K562 (cell line): ENCODE measurements at regions not wholly inside any gene's neighbourhood (a gene's known extent, or its start where the extent isn't known, plus 50 kb on each side); places are given as distances from the start of the nearest gene placed in this dataset.

Experiments
- ATAC-seq: fragments of 200-7000 bp; cut with Tn5 transposase; 3 replicates; pipeline ENCODE4 v1.9.1; 2020; ENCODE audit warnings: moderate library complexity
- BruUV-seq: library from RNA; stranded (reverse); fragments of 400-500 nt; replicated peaks from 2 replicates; lab custom pipeline; 2021; lab: Mats Ljungman, UMichigan
- CTCF ChIA-PET: fragments of 300-600 bp; formaldehyde crosslinking; extraction: SDS; loops from one replicate; lab custom pipeline; 2021; ENCODE audit warnings: low intra/inter-chr PET ratio; lab: Yijun Ruan, JAX
- POLR2A ChIA-PET: fragments of 300-600, 350-650 bp; sonication (Branson Sonifier 250); formaldehyde crosslinking; extraction: SDS; loops from one replicate; lab custom pipeline; 2021; ENCODE audit warnings: antibody characterized with exemption, inconsistent platforms; lab: Yijun Ruan, JAX
- DNase-seq, 4 experiments: peaks; one replicate each; pipeline versions ENCODE4 v3.0.0 to v3.0.0-alpha.2; 2011 to 2018; ENCODE audit warnings: low spot score in 3 of 4, mixed read lengths in 3 of 4; ENCODE audit errors: extremely low read depth in 1 of 4
- FAIRE-seq: peaks from 2 replicates; lab custom pipeline; 2011; peaks lifted over from hg19 to GRCh38; lab: Jason Lieb, UNC
- H2AFZ ChIP-seq: 2 replicates; pipeline ENCODE4 v1.6.0; 2011; ENCODE audit warnings: low read depth, low read length, control low read depth, inconsistent platforms
- H3K27ac ChIP-seq: fragments of 200-600 bp; 3 replicates; pipeline ENCODE4 v1.8.0; 2011; ENCODE audit warnings: low read depth, mild to moderate bottlenecking, control low read depth, inconsistent platforms, low read length, moderate library complexity, mixed read lengths; ENCODE audit errors: extremely low read depth
- H3K27me3 ChIP-seq, 2 experiments: fragments of 300-600 bp in 1 of 2; 2 replicates in 1 of 2; 3 replicates in 1 of 2; pipeline versions ENCODE4 v1.6.0 to v1.8.0; 2011; ENCODE audit warnings: inconsistent platforms in 2 of 2, low read length in 2 of 2, mild to moderate bottlenecking in 1 of 2, mixed read lengths in 1 of 2, moderate library complexity in 1 of 2; ENCODE audit not compliant: control insufficient read depth in 2 of 2, insufficient read depth in 2 of 2
- H3K36me3 ChIP-seq: fragments of 300-600 bp; 3 replicates; pipeline ENCODE4 v1.8.0; 2011; ENCODE audit warnings: mild to moderate bottlenecking, low read length, inconsistent platforms; ENCODE audit not compliant: control insufficient read depth, insufficient read depth
- H3K4me1 ChIP-seq, 2 experiments: fragments of 200-600 bp in 1 of 2; replicated peaks in 1 of 2; 2 replicates in 1 of 2; 3 replicates in 1 of 2; pipeline versions ENCODE4 v1.5.1 to v1.8.0; 2011; ENCODE audit warnings: inconsistent platforms in 2 of 2, low read length in 2 of 2, mild to moderate bottlenecking in 1 of 2, mixed read lengths in 1 of 2, moderate library complexity in 1 of 2; ENCODE audit not compliant: control insufficient read depth in 2 of 2, insufficient read depth in 2 of 2
- H3K4me2 ChIP-seq: 2 replicates; pipeline ENCODE4 v1.6.1; 2011; ENCODE audit warnings: low read length, control low read depth, inconsistent platforms, mixed read lengths; ENCODE audit not compliant: insufficient read depth
- H3K4me3 ChIP-seq: fragments of 200-600 bp; sonication (generic), shearing (Covaris generic); 2 replicates; pipeline ENCODE4 v1.5.1; 2016; ENCODE audit warnings: control low read depth, inconsistent platforms
- H3K79me2 ChIP-seq: fragments of 200-600 bp; 3 replicates; pipeline ENCODE4 v1.8.0; 2011; ENCODE audit warnings: low read length, inconsistent platforms; ENCODE audit not compliant: control insufficient read depth, insufficient read depth
- H3K9ac ChIP-seq, 2 experiments: 2 replicates each; pipeline versions ENCODE4 v1.6.0 to v1.6.1; 2011; ENCODE audit warnings: low read depth in 2 of 2, low read length in 2 of 2, control low read depth in 1 of 2, inconsistent platforms in 1 of 2, mild to moderate bottlenecking in 1 of 2, mixed read lengths in 1 of 2; ENCODE audit not compliant: insufficient read depth in 1 of 2
- H3K9me1 ChIP-seq: one replicate; pipeline ENCODE4 v1.6.0; 2011; ENCODE audit warnings: inconsistent platforms, mild to moderate bottlenecking, low read length, moderate library complexity; ENCODE audit not compliant: control insufficient read depth, insufficient read depth
- H3K9me3 ChIP-seq: replicated peaks from 2 replicates; pipeline ENCODE4 v1.5.1; 2011; ENCODE audit warnings: low read depth, low read length, inconsistent platforms; ENCODE audit not compliant: control insufficient read depth, insufficient read depth
- H4K20me1 ChIP-seq: replicated peaks from 2 replicates; pipeline ENCODE4 v1.6.1; 2011; ENCODE audit warnings: low read length, inconsistent platforms, mixed read lengths; ENCODE audit not compliant: control insufficient read depth, insufficient read depth
- ARID1B ChIP-seq: fragments of 450-650 bp; IDR thresholded peaks from 2 replicates; pipeline ENCODE4 v1.6.1; 2016; ENCODE audit warnings: antibody characterized with exemption, mild to moderate bottlenecking, inconsistent platforms
- C11orf30 ChIP-seq: fragments of 450-650 bp; IDR thresholded peaks from 2 replicates; pipeline ENCODE4 v1.6.1; 2016; ENCODE audit warnings: low read depth, mild to moderate bottlenecking
- CBFA2T3 ChIP-seq: fragments of 450-650 bp; IDR thresholded peaks from 2 replicates; pipeline ENCODE4 v1.6.1; 2017
- FOS ChIP-seq: IDR thresholded peaks from 3 replicates; pipeline ENCODE4 v1.6.1; 2011; ENCODE audit not compliant: insufficient read length; ENCODE audit errors: extremely low read depth
- FOSL1 ChIP-seq: fragments of 200-800 bp; sonication (Bioruptor generic); conservative IDR thresholded peaks from 2 replicates; pipeline ENCODE4 v1.6.1; 2016; ENCODE audit warnings: missing genetic modification characterization, missing compliant biosample characterization
- JUND ChIP-seq, 2 experiments: IDR thresholded peaks; 2 replicates in 1 of 2; 3 replicates in 1 of 2; pipeline ENCODE4 v1.6.1; 2011; ENCODE audit warnings: borderline replicate concordance in 2 of 2, low read depth in 2 of 2, low read length in 2 of 2, improper control_type of control experiment in 1 of 2, missing biosample characterization in 1 of 2, missing genetic modification characterization in 1 of 2, missing genetic modification reagents in 1 of 2
- KDM1A ChIP-seq, 2 experiments: fragments of 450-650 bp; IDR thresholded peaks; 2 replicates each; pipeline ENCODE4 v1.6.1; 2016; ENCODE audit warnings: mild to moderate bottlenecking in 2 of 2
- LEF1 ChIP-seq: fragments of 450-650 bp; IDR thresholded peaks from 2 replicates; pipeline ENCODE4 v1.6.1; 2016; ENCODE audit warnings: mild to moderate bottlenecking
- MAFF ChIP-seq: IDR thresholded peaks from 2 replicates; pipeline ENCODE4 v1.6.1; 2012; ENCODE audit warnings: low read length, improper control_type of control experiment
- MAFG ChIP-seq: fragments of 450-650 bp; conservative IDR thresholded peaks from 2 replicates; pipeline ENCODE4 v1.6.1; 2016; ENCODE audit warnings: missing genetic modification characterization, missing compliant biosample characterization
- MEIS2 ChIP-seq: fragments of 450-650 bp; IDR thresholded peaks from 2 replicates; pipeline ENCODE4 v1.6.1; 2014; ENCODE audit warnings: mild to moderate bottlenecking; ENCODE audit not compliant: partially characterized antibody
- NFE2 ChIP-seq: IDR thresholded peaks from 2 replicates; pipeline ENCODE4 v1.6.1; 2014; ENCODE audit warnings: antibody characterized with exemption, low read depth
- NR2F6 ChIP-seq: fragments of 450-650 bp; formaldehyde crosslinking; IDR thresholded peaks from 2 replicates; pipeline ENCODE4 v1.4.0; 2020; ENCODE audit warnings: mild to moderate bottlenecking
- TCF3 ChIP-seq: sonication (generic); formaldehyde crosslinking; IDR thresholded peaks from 2 replicates; pipeline ENCODE4 v1.4.0; 2020; ENCODE audit warnings: mild to moderate bottlenecking, missing genetic modification reagents
- ZNF316 ChIP-seq: fragments of 450-650 bp; IDR thresholded peaks from 2 replicates; pipeline ENCODE4 v1.6.1; 2016
- WGBS: fragments of 100-300 bp; shearing (Covaris generic); methylation state at CpG from one replicate; pipeline ENCODE4 v1.1.6; 2016; ENCODE audit warnings: low coverage, mixed read lengths; ENCODE audit not compliant: insufficient coverage; ENCODE audit errors: missing lambda C conversion rate; 5-methylcytosine and 5-hydroxymethylcytosine counted together
- in situ Hi-C: fragments of 300-500 bp; cut with MboI; formaldehyde crosslinking; loops from 4 replicates; pipeline ENCODE4 v1.15.0; 2018; ENCODE audit warnings: inconsistent platforms, mixed read lengths
- intact Hi-C: fragments of 100-400 bp; cut with micrococcal nuclease; formaldehyde crosslinking; loops from 2 replicates; pipeline ENCODE4 v1.14.2; 2022
- TF ChIP-seq, protein P1 (sequence below): sonication (generic); formaldehyde crosslinking; IDR thresholded peaks from 2 replicates; pipeline ENCODE4 v1.8.0; 2022; ENCODE audit warnings: mild to moderate bottlenecking, low read depth, missing genetic modification reagents
- TF ChIP-seq, protein P2 (sequence below), 2 experiments: fragments of 200-800 bp in 1 of 2; sonication (Bioruptor generic) in 1 of 2; sonication (generic) in 1 of 2; formaldehyde crosslinking in 1 of 2; IDR thresholded peaks in 1 of 2; conservative IDR thresholded peaks in 1 of 2; 2 replicates each; pipeline versions ENCODE4 v1.5.0 to v1.6.1; 2016 to 2020; ENCODE audit warnings: missing compliant biosample characterization in 1 of 2, missing genetic modification characterization in 1 of 2, missing genetic modification reagents in 1 of 2

DNA sequence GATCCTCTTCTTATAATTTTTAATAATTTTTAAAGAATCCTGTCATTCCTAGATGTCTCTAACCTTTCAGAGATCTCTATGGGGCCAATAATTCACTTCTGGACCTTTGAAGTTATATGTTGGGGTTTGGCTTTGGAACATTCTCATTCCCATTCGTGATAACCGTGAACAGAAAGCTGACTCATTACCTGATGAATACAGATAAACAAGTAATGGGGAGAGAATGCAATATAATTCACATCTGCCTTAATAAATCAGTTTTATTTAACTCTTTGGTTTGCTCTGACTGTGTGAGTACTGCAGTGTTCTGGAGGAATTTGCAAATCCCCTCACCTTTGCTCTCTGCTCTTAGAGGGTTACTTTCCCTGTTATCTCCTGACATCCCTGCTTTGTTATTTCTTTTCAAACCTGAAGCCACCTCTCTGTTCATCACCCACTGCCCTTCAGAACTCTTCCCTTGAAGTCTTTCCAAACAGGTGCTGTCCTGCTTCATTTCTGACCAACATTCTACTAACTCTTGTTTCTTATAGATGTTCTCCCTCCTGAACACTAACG lies 79.6 kb upstream of the SLC38A2 start:
- FAIRE-seq = no peak
- H3K4me2 ChIP-seq = no peak overlapping the region
- POLR2A ChIA-PET = interaction anchor here (1.6 kb wide), 1 partner anchor 11 kb away, joined by 3 read pairs; no protein-coding TSS in a partner anchor
- CTCF ChIA-PET = no interaction called here
- in situ Hi-C loops (no loop called here), intact Hi-C loops (loop anchor here (5.0 kb wide), 1 partner anchor 80 kb away; the partner anchor contains the start of gene SLC38A2)
- no peak overlapping the region for H2AFZ ChIP-seq
- no peak for ATAC-seq
- no peak overlapping the region for H3K4me3 ChIP-seq
- no peaks in the 10 kb centered on the region for H3K9me1 ChIP-seq
- 4% methylated on average over 3 of the region's 3 CpGs for WGBS
- no peaks in the 10 kb centered on the region for H4K20me1 ChIP-seq
- H3K9me3 ChIP-seq = no peaks in the 10 kb centered on the region
- H3K27ac ChIP-seq = no peak overlapping the region
- no peaks in the 10 kb centered on the region for H3K27me3 ChIP-seq
- peaks cover 10 to 57% of the 10 kb centered on the region in 2 experiments for H3K4me1 ChIP-seq
- no peak for DNase-seq
- no peak overlapping the region for H3K9ac ChIP-seq
- TF ChIP-seq NR2F6 (CRISPR knock-in tag) (no peak), FOS (no peak), ZNF316 (peak; percentile 52; the same call in 1 of the 2 replicates), MAFG (peak; percentile 58), TCF3 (CRISPR knock-in tag) (peak; percentile 17; the same call in 1 of the 2 replicates), CBFA2T3 (peak; percentile 60), MAFF (peak; percentile 22; the same call in 1 of the 2 replicates), C11orf30 (peak; percentile 71), ARID1B (peak; percentile 67), LEF1 (no peak), MEIS2 (peak; percentile 24), NFE2 (peak; percentile 84), FOSL1 (tag) (peak; percentile 84), KDM1A (IDR thresholded peaks at IDR 0.05) (peak; percentile 47; a peak in 3 of 4 replicates), JUND (IDR thresholded peaks at IDR 0.05; ENCODE audit: borderline replicate concordance, low read depth, low read length) (peak; percentile 59; the same call in 1 of the 2 replicates), JUND (tag; IDR thresholded peaks at IDR 0.05; ENCODE audit: borderline replicate concordance, low read depth, low read length) (no peak; the same call in 2 of the 3 replicates)
- TF ChIP-seq, protein P1, sequence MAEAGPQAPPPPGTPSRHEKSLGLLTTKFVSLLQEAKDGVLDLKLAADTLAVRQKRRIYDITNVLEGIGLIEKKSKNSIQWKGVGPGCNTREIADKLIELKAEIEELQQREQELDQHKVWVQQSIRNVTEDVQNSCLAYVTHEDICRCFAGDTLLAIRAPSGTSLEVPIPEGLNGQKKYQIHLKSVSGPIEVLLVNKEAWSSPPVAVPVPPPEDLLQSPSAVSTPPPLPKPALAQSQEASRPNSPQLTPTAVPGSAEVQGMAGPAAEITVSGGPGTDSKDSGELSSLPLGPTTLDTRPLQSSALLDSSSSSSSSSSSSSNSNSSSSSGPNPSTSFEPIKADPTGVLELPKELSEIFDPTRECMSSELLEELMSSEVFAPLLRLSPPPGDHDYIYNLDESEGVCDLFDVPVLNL (CRISPR knock-in tag) = no peak
- TF ChIP-seq, protein P2, sequence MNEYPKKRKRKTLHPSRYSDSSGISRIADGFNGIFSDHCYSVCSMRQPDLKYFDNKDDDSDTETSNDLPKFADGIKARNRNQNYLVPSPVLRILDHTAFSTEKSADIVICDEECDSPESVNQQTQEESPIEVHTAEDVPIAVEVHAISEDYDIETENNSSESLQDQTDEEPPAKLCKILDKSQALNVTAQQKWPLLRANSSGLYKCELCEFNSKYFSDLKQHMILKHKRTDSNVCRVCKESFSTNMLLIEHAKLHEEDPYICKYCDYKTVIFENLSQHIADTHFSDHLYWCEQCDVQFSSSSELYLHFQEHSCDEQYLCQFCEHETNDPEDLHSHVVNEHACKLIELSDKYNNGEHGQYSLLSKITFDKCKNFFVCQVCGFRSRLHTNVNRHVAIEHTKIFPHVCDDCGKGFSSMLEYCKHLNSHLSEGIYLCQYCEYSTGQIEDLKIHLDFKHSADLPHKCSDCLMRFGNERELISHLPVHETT (CRISPR knock-in tag; conservative IDR thresholded peaks at IDR 0.05 in 1 of 2, IDR thresholded peaks at IDR 0.05 in 1 of 2) = no peak
- TF ChIP-seq, all 486 proteins: peak for 12
- H3K36me3 ChIP-seq = no peaks in the 10 kb centered on the region
- BruUV-seq = no TSS peak
- no peaks in the 10 kb centered on the region for H3K79me2 ChIP-seq
